ENCODE measurements at regions not wholly inside any gene's neighbourhood (a gene's known extent, or its start where the extent isn't known, plus 50 kb on each side); places are given as distances from the start of the nearest gene placed in this dataset.

DNA sequence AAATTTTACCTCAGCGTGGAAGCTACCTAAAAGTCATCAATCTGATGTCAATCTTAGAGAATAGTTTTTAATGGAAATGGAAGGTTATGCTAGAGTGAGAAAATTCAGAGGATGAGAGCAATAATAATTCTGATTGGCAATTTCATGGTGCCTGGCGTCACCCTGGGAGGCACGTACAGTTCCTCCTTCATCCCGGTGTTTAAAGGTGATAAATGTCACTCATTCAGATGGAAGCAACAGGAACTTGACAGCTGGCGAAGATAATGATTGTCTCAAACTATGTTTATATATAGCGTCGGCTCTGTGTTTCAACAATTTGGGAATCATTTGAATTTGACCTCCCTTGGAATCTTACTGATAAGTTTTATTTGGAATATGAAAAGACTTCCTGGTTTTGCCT is 108.4 kb downstream of the MED10 start:
- no peaks in the 10 kb centered on the region for H3K9me3 ChIP-seq (ENCODE audit: control insufficient read depth, low read depth, low read length)
- TF ChIP-seq, protein P1, sequence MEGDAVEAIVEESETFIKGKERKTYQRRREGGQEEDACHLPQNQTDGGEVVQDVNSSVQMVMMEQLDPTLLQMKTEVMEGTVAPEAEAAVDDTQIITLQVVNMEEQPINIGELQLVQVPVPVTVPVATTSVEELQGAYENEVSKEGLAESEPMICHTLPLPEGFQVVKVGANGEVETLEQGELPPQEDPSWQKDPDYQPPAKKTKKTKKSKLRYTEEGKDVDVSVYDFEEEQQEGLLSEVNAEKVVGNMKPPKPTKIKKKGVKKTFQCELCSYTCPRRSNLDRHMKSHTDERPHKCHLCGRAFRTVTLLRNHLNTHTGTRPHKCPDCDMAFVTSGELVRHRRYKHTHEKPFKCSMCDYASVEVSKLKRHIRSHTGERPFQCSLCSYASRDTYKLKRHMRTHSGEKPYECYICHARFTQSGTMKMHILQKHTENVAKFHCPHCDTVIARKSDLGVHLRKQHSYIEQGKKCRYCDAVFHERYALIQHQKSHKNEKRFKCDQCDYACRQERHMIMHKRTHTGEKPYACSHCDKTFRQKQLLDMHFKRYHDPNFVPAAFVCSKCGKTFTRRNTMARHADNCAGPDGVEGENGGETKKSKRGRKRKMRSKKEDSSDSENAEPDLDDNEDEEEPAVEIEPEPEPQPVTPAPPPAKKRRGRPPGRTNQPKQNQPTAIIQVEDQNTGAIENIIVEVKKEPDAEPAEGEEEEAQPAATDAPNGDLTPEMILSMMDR (conservative IDR thresholded peaks at IDR 0.05) = no peak
- no peak overlapping the region for H3K9ac ChIP-seq (ENCODE audit: extremely low read depth, insufficient read length, low read length)
- no peak overlapping the region for H2AK5ac ChIP-seq (ENCODE audit: insufficient read length, low read length)
- H3K79me2 ChIP-seq (ENCODE audit: insufficient read depth, low read length) = no peaks in the 10 kb centered on the region
- H3K27me3 Mint-ChIP-seq (ENCODE audit: low read depth) = peaks cover 6% of the 10 kb centered on the region
- H3K9me3 Mint-ChIP-seq = peaks cover 3 to 6% of the 10 kb centered on the region in 2 experiments; a peak in 3 of 5 replicates
- H3T11ph ChIP-seq (ENCODE audit: low read length) = no peak overlapping the region
- H2AFZ ChIP-seq (ENCODE audit: low read length) = no peak overlapping the region
- H3K27ac ChIP-seq (ENCODE audit: insufficient read length, low read depth, low read length) = no peak overlapping the region
- H4K5ac ChIP-seq (ENCODE audit: insufficient read length, low read depth, low read length) = no peak overlapping the region
- no peak overlapping the region for H2BK15ac ChIP-seq (ENCODE audit: low read depth, low read length)
- H4K20me1 ChIP-seq (ENCODE audit: control insufficient read depth, insufficient read depth, insufficient read length) = no peaks in the 10 kb centered on the region
- H3K27me3 ChIP-seq (ENCODE audit: insufficient read depth, low read length) = no peaks in the 10 kb centered on the region
- H4K91ac ChIP-seq (ENCODE audit: insufficient read length, low read depth, low read length) = no peak overlapping the region
- no peaks in the 10 kb centered on the region for H3K23me2 ChIP-seq (ENCODE audit: insufficient read length, low read depth, low read length, poor library complexity, severe bottlenecking)
- no peak overlapping the region for H4K8ac ChIP-seq (replicated peaks; ENCODE audit: insufficient read length, low read depth, low read length)
- no peak overlapping the region for H3K27ac Mint-ChIP-seq
- H3K4me1 ChIP-seq (ENCODE audit: insufficient read depth, low read length) = no peaks in the 10 kb centered on the region
- no peaks in the 10 kb centered on the region for H3K36me3 Mint-ChIP-seq (ENCODE audit: insufficient read depth in 1 of 3, low read depth in 3 of 3)
- no peak overlapping the region for H2BK20ac ChIP-seq (ENCODE audit: low read depth, low read length, poor library complexity, severe bottlenecking)
- whole genome bisulfite sequencing (ENCODE audit: extremely low coverage, insufficient read length, low lambda C conversion rate) = no CpG with 5 or more reads among the region's 7 CpGs
- no peak overlapping the region for H2BK12ac ChIP-seq (ENCODE audit: insufficient read length, low read depth, low read length)
- no peak overlapping the region for H3K56ac ChIP-seq (ENCODE audit: insufficient read length, low read depth, low read length)
- H3K23ac ChIP-seq (ENCODE audit: insufficient read length, low read depth, low read length) = no peak overlapping the region
- no peak overlapping the region for H3K4me3 Mint-ChIP-seq
- H2BK5ac ChIP-seq (ENCODE audit: insufficient read length, low read length) = no peak overlapping the region
- no peak overlapping the region for H3K18ac ChIP-seq (ENCODE audit: insufficient read length, low read depth, low read length)
- no peaks in the 10 kb centered on the region for H3K4me1 Mint-ChIP-seq
- DNase-seq = no peak
- H3K4ac ChIP-seq (ENCODE audit: low read depth, low read length) = no peak overlapping the region
- H3K79me1 ChIP-seq (ENCODE audit: insufficient read depth, low read depth, low read length, poor library complexity, severe bottlenecking) = no peaks in the 10 kb centered on the region
- H3K14ac ChIP-seq (ENCODE audit: insufficient read depth, low read length) = no peak overlapping the region
- H2BK120ac ChIP-seq (ENCODE audit: low read depth, low read length, poor library complexity, severe bottlenecking) = no peak overlapping the region
- no peak overlapping the region for H3K4me2 ChIP-seq (ENCODE audit: insufficient read depth, insufficient read length, low read length)
